ENCODE measurements at regions not wholly inside any gene's neighbourhood (a gene's known extent, or its start where the extent isn't known, plus 50 kb on each side); places are given as distances from the start of the nearest gene placed in this dataset.

DNA sequence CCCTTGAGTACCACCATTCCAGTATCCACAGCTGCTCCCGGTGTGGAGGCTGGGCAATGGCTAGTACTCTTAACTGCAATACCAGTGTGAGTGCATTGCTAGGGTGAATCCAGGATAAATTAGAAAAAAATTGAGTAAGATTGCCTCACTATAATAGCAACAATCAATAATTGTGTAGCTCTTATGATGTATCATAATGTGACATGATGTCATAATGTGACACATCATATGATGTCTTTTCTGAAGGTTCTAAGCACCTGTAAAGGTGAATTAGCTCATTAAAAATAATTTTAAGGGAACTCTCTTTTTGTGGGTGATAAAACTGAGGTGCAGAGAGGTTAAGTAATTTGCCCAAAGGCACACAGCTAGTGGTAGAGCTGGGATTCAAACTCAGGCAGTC is 424.4 kb downstream of the HLX start:
- DNase-seq (ENCODE audit: low read depth, low spot score): no peak

DNA sequence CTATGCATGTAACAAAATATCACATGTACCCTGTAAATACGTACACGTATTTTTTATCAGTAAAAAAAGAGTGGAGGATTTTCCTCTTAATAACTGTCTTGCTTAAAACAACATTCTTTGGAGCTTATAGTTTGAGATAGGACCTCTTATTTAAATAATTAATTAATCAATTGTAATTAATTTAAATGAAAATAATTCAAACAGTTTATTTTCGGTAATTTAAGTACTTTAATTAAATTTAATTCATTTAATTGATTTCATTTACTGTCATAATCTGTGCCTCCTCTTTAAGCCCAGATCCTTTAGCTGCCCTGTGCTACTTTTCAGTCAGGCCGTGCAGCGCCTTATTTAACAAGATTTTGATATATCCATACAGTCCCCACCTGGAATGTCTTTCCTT is 427.0 kb downstream of the HLX start:
- no peak for DNase-seq (ENCODE audit: low read depth, low spot score)
- no peak overlapping the region for H3K4me3 ChIP-seq (ENCODE audit: low read length)

More for the DNA sequence above, 424.4 kb downstream of the HLX start:
- no peak overlapping the region for H3K4me3 ChIP-seq (ENCODE audit: low read length)

- H3K4me3 ChIP-seq (ENCODE audit: low read length): no peak overlapping the region
- DNase-seq (ENCODE audit: low read depth, low spot score): no peak
These were observed 429.6 kb downstream of the HLX start for GRCh38 chr1:221308534-221309511.

DNA sequence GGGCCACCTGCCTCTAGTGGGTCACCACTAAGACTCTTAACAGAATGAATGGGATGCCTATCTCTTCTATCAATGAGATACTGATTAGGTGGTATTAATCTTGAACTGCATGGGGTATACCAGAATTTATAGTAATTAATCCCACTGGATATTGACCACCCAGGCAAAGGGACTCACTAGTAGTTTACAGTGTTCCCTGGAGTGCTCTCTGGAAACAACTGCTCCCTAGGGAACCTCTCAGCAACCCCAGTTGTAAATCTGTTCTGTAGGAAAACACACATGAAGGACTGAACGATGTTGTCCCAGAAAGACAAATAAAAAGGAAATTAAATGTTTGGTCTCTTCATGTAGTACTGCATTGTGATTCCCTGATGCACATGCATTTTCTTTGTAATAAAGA is 430.5 kb downstream of the HLX start:
- no peak overlapping the region for H3K4me3 ChIP-seq (ENCODE audit: low read length)
- no peak for DNase-seq (ENCODE audit: low read depth, low spot score)

- DNase-seq (ENCODE audit: low read depth, low spot score): no peak
- no peak overlapping the region for H3K4me3 ChIP-seq (ENCODE audit: low read length)
These were observed 430.9 kb downstream of the HLX start for GRCh38 chr1:221310180-221310579.

- no peak overlapping the region for H3K4me3 ChIP-seq (ENCODE audit: low read length)
- no peak for DNase-seq (ENCODE audit: low read depth, low spot score)
These were observed 426.6 kb downstream of the DUSP10 start for GRCh38 chr1:221315330-221315729.

DNA sequence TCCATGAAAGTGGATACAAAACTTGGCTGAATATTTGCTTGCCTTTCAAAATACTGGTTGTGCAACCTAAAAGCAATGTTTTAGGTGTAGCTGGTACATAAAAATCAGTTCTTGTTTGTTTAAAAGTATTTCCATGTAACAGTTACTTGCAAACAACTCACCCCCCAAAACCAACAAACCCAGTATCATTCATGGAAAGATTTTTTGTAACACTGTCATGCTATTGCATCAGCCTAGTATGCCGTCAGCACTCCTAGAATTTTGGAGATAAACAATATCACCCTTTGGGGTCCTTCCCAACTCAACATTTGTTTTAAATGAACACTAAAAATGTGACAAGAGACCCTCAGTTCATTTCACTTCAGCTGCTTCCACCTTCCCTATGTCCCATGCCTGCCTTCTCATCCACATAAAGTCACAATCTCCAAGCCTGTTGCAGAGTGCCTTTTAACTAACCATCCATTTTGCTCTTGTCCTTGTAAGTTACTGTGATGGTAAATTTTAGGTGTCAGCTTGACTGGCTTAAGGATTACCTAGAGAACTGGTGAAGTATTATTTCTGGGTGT is 425.3 kb downstream of the DUSP10 start:
- no peak for DNase-seq (ENCODE audit: low read depth, low spot score)
- no peak overlapping the region for H3K4me3 ChIP-seq (ENCODE audit: low read length)

GRCh38 chr1:221317537-221317936 is 424.4 kb downstream of the DUSP10 start:
- H3K4me3 ChIP-seq (ENCODE audit: low read length): no peak overlapping the region
- DNase-seq (ENCODE audit: low read depth, low spot score): no peak

GRCh38 chr1:221327954-221328353 is 413.9 kb downstream of the DUSP10 start:
- H3K4me3 ChIP-seq (ENCODE audit: low read length): no peak overlapping the region
- no peak for DNase-seq (ENCODE audit: low read depth, low spot score)

DNA sequence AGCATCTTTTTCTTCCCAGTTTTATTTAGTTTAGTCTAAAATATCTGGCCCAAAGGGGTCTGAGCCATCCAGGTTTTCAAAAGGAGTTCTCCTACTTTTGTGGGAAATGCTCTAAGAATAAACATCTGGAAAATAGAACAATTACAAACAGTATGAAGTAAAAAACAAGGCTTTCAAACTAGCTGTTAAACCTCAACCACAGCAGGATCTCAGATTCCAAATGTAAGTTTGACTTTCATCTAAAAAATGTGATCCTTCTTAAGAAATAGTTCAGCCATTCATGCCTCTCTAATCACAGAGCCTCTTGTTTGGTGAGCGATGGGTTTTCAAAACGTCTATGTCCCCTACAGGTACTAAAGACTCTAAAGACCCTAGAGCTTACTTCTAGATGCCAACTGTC is 413.5 kb downstream of the DUSP10 start:
- no peak overlapping the region for H3K4me3 ChIP-seq (ENCODE audit: low read length)
- DNase-seq (ENCODE audit: low read depth, low spot score): no peak

GRCh38 chr1:221331273-221332183 is 410.4 kb downstream of the DUSP10 start:
- no peak for DNase-seq (ENCODE audit: low read depth, low spot score)
- H3K4me3 ChIP-seq (ENCODE audit: low read length): no peak overlapping the region

GRCh38 chr1:221334062-221334461 is 407.8 kb downstream of the DUSP10 start:
- no peak overlapping the region for H3K4me3 ChIP-seq (ENCODE audit: low read length)
- no peak for DNase-seq (ENCODE audit: low read depth, low spot score)

DNA sequence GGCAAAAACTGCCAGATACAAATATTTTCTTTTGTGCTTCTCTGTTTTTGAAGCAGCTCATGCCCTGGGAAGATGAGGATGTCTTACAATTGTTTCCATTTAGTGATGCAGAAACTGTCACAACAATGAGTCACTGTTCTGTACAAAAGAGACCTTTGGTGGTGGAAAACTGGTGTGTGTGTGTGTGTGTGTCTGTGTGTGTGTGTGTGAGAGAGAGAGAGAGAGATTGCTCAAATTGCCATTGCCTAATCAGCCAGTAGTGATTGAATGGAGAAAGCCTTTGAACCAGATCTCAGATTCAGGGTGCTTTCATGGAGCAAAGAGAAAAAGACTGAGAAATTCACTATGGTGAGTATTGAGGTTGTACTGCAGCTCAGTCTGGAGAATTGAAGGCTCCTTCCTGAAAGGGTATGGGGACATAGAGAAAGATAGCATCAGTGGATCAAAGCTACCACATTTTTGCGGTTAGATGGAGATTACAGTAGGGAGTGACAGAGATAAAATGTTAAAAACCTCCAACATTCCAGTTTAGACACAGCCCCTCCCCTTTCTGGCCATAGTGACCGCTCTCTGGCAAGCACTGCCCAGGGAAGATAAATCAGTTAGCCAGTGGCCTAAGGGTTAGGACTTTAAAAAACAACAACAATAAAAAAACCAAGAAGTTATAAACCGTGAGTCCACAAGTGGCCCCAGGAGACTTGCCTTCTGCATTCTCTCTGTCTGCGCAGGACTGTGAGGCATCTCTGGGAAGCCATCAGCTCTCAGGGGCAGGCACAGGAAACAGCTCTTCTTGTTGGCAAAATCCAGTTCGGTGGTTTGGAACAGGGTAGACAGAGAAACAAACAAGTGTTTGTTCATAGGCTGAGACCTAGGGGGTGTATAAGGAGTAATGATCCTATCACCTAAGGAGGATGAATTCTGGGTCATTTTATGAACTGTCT is 406.5 kb downstream of the DUSP10 start:
- peak; percentile 33 for DNase-seq (ENCODE audit: low read depth, low spot score)

DNA sequence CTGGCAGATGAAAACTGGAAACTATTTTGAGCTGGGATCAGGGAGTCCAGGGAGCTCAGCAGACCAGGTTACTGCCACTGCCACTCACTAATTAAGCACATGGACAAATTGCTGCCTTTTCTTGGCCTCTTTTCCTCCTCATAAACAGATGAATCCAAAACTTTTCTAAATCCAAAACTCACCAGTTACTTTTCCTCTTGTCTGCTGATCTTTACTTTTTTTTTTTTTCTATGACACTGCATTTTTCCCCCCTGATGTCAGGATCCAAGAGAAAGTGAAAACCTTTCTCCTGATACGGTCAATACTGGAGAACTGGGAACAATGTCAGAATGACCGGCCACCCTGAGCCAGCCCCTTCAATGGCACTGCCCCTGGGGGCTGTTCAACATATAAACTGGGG is 405.8 kb downstream of the DUSP10 start:
- no peak for DNase-seq (ENCODE audit: low read depth, low spot score)
- H3K4me3 ChIP-seq (ENCODE audit: low read length): no peak overlapping the region

More for the DNA sequence above, 406.5 kb downstream of the DUSP10 start:
- H3K4me3 ChIP-seq (ENCODE audit: low read length): no peak overlapping the region

DNA sequence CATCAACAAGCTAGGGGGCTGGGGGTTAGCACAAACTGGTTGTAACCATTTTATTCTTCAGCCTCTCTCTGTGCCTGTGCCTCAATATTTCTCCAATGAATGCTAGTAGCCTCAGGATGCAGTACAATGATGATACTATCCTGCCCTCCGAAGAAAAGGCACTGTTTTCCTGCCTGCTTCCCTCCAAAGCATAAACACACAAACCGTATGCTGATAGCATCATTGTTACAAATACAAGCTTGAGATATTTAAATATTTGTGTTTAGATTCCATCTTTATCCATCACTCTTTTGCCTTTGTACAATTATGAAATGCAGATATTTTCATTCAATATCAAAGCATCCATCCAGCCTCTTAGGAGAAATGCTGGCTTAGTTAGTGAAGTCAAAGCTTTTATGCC is 404.8 kb downstream of the DUSP10 start:
- H3K4me3 ChIP-seq (ENCODE audit: low read length): no peak overlapping the region
- DNase-seq (ENCODE audit: low read depth, low spot score): no peak

DNA sequence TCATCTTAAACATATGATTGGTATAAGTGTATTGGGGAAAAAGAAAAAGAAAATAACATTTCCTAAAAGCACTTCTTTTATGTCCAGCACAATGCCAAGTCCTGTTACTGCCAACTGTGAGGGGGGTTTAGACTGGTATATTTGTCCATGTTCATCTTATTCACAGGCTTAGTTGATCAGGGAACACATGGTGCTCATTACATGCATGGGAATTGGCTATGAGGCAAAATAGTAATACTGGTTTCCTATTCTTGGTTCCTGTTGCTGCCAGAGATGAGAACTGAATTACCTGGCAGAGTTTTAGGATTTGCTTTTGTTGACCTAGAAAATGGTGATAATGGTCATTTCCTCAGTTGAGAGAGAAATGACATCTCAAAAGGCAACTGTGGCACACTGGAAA is 398.8 kb downstream of the DUSP10 start:
- H3K4me3 ChIP-seq (ENCODE audit: low read length): no peak overlapping the region
- DNase-seq (ENCODE audit: low read depth, low spot score): no peak

DNA sequence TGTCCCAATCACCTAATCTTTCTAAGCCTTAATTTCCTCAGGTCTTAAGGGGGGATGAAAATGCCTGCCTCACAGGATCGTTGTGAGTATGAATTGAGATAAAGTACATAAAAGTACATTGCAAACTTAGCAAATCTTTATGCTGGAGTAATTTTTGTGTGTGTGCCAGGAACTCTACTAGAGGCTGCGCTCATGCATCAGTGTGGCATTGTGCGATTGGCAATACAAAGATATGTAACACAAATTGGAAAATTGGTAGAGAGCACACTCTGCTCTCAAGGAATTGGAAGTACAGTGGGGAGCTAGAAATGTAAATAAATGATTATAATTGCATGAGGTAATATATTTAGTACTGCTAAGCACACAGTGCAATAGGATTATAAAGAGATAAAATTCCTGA is 398.3 kb downstream of the DUSP10 start:
- DNase-seq (ENCODE audit: low read depth, low spot score): no peak
- no peak overlapping the region for H3K4me3 ChIP-seq (ENCODE audit: low read length)

GRCh38 chr1:221344693-221345092 is 397.2 kb downstream of the DUSP10 start:
- DNase-seq (ENCODE audit: low read depth, low spot score): no peak
- H3K4me3 ChIP-seq (ENCODE audit: low read length): no peak overlapping the region

- DNase-seq (ENCODE audit: low read depth, low spot score): no peak
- H3K4me3 ChIP-seq (ENCODE audit: low read length): no peak overlapping the region
These were observed 394.2 kb downstream of the DUSP10 start for GRCh38 chr1:221347706-221348105.
